Panc1 (cell line): ENCODE measurements at regions not wholly inside any gene's neighbourhood (a gene's known extent, or its start where the extent isn't known, plus 50 kb on each side); places are given as distances from the start of the nearest gene placed in this dataset.

ENCODE experiments used
- ATAC-seq: fragments of 200-7000 bp; cut with Tn5 transposase; 2 replicates; pipeline ENCODE4 v1.9.1; 2020; ENCODE audit warnings: mild to moderate bottlenecking, moderate library complexity
- BruUV-seq: library from RNA; stranded (reverse); fragments of 400-500 nt; replicated peaks from 2 replicates; lab custom pipeline; 2021; lab: Mats Ljungman, UMichigan
- CTCF ChIA-PET: fragments of 300-600 bp; sonication (Branson Sonifier 250); formaldehyde crosslinking; loops from one replicate; lab custom pipeline; 2022; ENCODE audit warnings: antibody characterized with exemption; lab: Charles Lee
- POLR2A ChIA-PET: fragments of 300-600 bp; sonication (Branson Sonifier 250); formaldehyde crosslinking; loops from one replicate; lab custom pipeline; 2022; ENCODE audit warnings: antibody characterized with exemption; lab: Charles Lee
- DNase-seq: peaks from one replicate; pipeline ENCODE4 v3.0.0-alpha.2; 2010; ENCODE audit warnings: low read depth, low spot score
- H3K27ac ChIP-seq: 2 replicates; pipeline ENCODE4 v1.5.1; 2011; ENCODE audit warnings: mild to moderate bottlenecking, low read length, inconsistent platforms
- H3K27me3 ChIP-seq: fragments of 200-500 bp; sonication (Bioruptor generic); 2 replicates; pipeline ENCODE4 v1.6.0; 2014; ENCODE audit warnings: low read length, inconsistent platforms; ENCODE audit not compliant: control insufficient read depth, insufficient read depth
- H3K36me3 ChIP-seq: fragments of 200-500 bp; sonication (Bioruptor generic); 2 replicates; pipeline ENCODE4 v1.5.1; 2014; ENCODE audit warnings: inconsistent platforms, mild to moderate bottlenecking, low read length, moderate library complexity; ENCODE audit not compliant: control insufficient read depth, insufficient read depth
- H3K4me1 ChIP-seq: 2 replicates; pipeline ENCODE4 v1.5.1; 2011; ENCODE audit warnings: inconsistent platforms, mild to moderate bottlenecking, low read length, moderate library complexity; ENCODE audit not compliant: control insufficient read depth, insufficient read depth
- H3K4me3 ChIP-seq, 2 experiments: 2 replicates each; pipeline ENCODE4 v1.5.1; 2011 to 2012; ENCODE audit warnings: low read depth in 2 of 2, low read length in 2 of 2, mild to moderate bottlenecking in 2 of 2, inconsistent platforms in 1 of 2, moderate library complexity in 1 of 2
- H3K9me3 ChIP-seq: fragments of 200-500 bp; sonication (Bioruptor generic); 2 replicates; pipeline ENCODE4 v1.5.1; 2014; ENCODE audit warnings: low read depth, mild to moderate bottlenecking, inconsistent platforms, low read length, moderate library complexity; ENCODE audit not compliant: control insufficient read depth, insufficient read depth
- CTCF ChIP-seq: fragments of 450-650 bp; IDR thresholded peaks from 2 replicates; pipeline ENCODE4 v1.5.1; 2017; ENCODE audit warnings: mild to moderate bottlenecking
- POLR2AphosphoS5 ChIP-seq: IDR thresholded peaks from 2 replicates; pipeline ENCODE4 v1.6.1; 2012; ENCODE audit warnings: mild to moderate bottlenecking, low read depth, low read length, moderate library complexity
- REST ChIP-seq, 2 experiments: IDR thresholded peaks; 2 replicates each; pipeline ENCODE4 v1.6.1; 2011 to 2012; ENCODE audit warnings: low read depth in 2 of 2, control low read depth in 1 of 2, low read length in 1 of 2, mild to moderate bottlenecking in 1 of 2, moderate library complexity in 1 of 2; ENCODE audit not compliant: insufficient read depth in 1 of 2
- SIN3A ChIP-seq: IDR thresholded peaks from 2 replicates; pipeline ENCODE4 v1.6.1; 2012; ENCODE audit warnings: low read depth, mild to moderate bottlenecking, low read length, moderate library complexity, borderline replicate concordance; ENCODE audit not compliant: insufficient read depth
- TCF7L2 ChIP-seq: IDR thresholded peaks from 2 replicates; pipeline ENCODE4 v1.6.1; 2011; ENCODE audit warnings: mild to moderate bottlenecking, low read depth, low read length, inconsistent platforms
- in situ Hi-C: cut with HindIII; loops from 2 replicates; pipeline ENCODE4 v1.10.0; 2016; ENCODE audit warnings: low sequenced_read_pairs, low pct_unique_long_range_greater_than_20kb
- intact Hi-C: fragments of 100-400 bp; cut with micrococcal nuclease; formaldehyde crosslinking; loops from one replicate; pipeline ENCODE4 v1.10.0; 2022; ENCODE audit not compliant: unreplicated experiment

GRCh38 chr7:10346032-10346431, 627.6 kb upstream of the PHF14 start:
- no TSS peak for BruUV-seq
- DNase-seq: no peak
- Histone ChIP-seq H3K4me1 (no peaks in the 10 kb centered on the region), H3K36me3 (no peaks in the 10 kb centered on the region), H3K27me3 (no peaks in the 10 kb centered on the region), H3K4me3 (no peak overlapping the region), H3K9me3 (no peaks in the 10 kb centered on the region), H3K27ac (no peak overlapping the region)
- in situ Hi-C loops (no loop called here), intact Hi-C loops (no loop called here)
- ChIA-PET CTCF (no interaction called here), POLR2A (no interaction called here)
- TF ChIP-seq POLR2AphosphoS5 (no peak), CTCF (no peak), SIN3A (no peak), REST (IDR thresholded peaks at IDR 0.05; ENCODE audit: insufficient read depth in 1 of 2, low read depth in 2 of 2, low read length in 1 of 2) (no peak), TCF7L2 (no peak)
- no peak for ATAC-seq

GRCh38 chr7:10355816-10356215, 617.9 kb upstream of the PHF14 start:
- in situ Hi-C loops (no loop called here), intact Hi-C loops (no loop called here)
- CTCF ChIA-PET: no interaction called here

More at GRCh38 chr7:10355816-10356215, 617.9 kb upstream of the PHF14 start:
- H3K4me1 ChIP-seq: no peaks in the 10 kb centered on the region
- H3K9me3 ChIP-seq: no peaks in the 10 kb centered on the region
- H3K27ac ChIP-seq: no peak overlapping the region
- no peak overlapping the region for H3K4me3 ChIP-seq
- no peak for TF ChIP-seq CTCF
- no peak for TF ChIP-seq TCF7L2
- no peak for TF ChIP-seq POLR2AphosphoS5
- no peak for TF ChIP-seq REST (IDR thresholded peaks at IDR 0.05; ENCODE audit: insufficient read depth in 1 of 2, low read depth in 2 of 2, low read length in 1 of 2)
- TF ChIP-seq SIN3A: no peak
- POLR2A ChIA-PET: no interaction called here
- DNase-seq (no peak), ATAC-seq (no peak)
- BruUV-seq: no TSS peak
- H3K27me3 ChIP-seq: no peaks in the 10 kb centered on the region
- no peaks in the 10 kb centered on the region for H3K36me3 ChIP-seq
